Colonic mucosa (tissue), 4 donors: ENCODE measurements at regions not wholly inside any gene's neighbourhood (a gene's known extent, or its start where the extent isn't known, plus 50 kb on each side); places are given as distances from the start of the nearest gene placed in this dataset.

Experiments
- DNase-seq: peaks from one replicate; pipeline ENCODE4 v3.0.0-alpha.2; 2020
- H3K27ac ChIP-seq: fragments of 200-600 bp; one replicate; pipeline ENCODE4 v1.8.0; 2021
- H3K27me3 ChIP-seq: fragments of 200-600 bp; one replicate; pipeline ENCODE4 v1.8.0; 2021
- H3K36me3 ChIP-seq: fragments of 200-600 bp; one replicate; pipeline ENCODE4 v1.8.0; 2021
- H3K4me1 ChIP-seq: fragments of 200-600 bp; one replicate; pipeline ENCODE4 v1.8.0; 2021; ENCODE audit warnings: mild to moderate bottlenecking
- H3K4me3 ChIP-seq: fragments of 200-600 bp; one replicate; pipeline ENCODE4 v1.8.0; 2021
- H3K9ac ChIP-seq, 2 donors: one replicate each; pipeline ENCODE4 v1.7.0; 2013; ENCODE audit warnings: control low read depth in 2 of 2, low read depth in 2 of 2, low read length in 2 of 2
- H3K9me3 ChIP-seq: fragments of 200-600 bp; one replicate; pipeline ENCODE4 v1.8.0; 2021
- CTCF ChIP-seq: fragments of 200-600 bp; IDR thresholded peaks from one replicate; pipeline ENCODE4 v1.8.0; 2022; ENCODE audit warnings: antibody characterized with exemption, mild to moderate bottlenecking
- intact Hi-C: fragments of 100-400 bp; cut with DNase I; formaldehyde crosslinking; loops from one replicate; pipeline ENCODE4 v1.14.1; 2022
- donor health status: healthy.
- donor health status: DM: no; HTN: no; CAD: no.
- donor health status: DM: no; HTN: no; CAD: no.

- no peak for DNase-seq
- no peak overlapping the region for H3K27ac ChIP-seq
These were observed 97.4 kb upstream of the SSTR1 start for GRCh38 chr14:38110258-38110657.

DNA sequence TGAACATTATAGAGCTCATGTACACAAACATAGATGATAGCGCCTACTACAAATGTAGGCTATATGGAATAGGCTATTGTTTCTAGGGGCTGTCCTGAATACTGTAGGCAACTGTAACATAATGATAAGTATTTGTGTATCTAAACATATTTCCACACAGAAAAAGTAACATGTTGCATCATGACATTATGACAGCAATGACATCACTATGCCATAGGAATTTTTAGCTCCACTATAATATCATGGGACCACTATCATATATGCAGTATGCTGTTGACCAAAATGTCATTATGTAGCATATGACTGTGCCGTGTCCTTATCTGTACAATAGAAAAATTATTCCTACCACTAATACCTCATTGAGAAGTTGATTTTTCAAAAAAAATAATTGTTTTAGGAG is 96.7 kb upstream of the SSTR1 start:
- no peak overlapping the region for H3K27ac ChIP-seq
- no peaks in the 10 kb centered on the region for H3K4me1 ChIP-seq
- no peaks in the 10 kb centered on the region for H3K36me3 ChIP-seq
- intact Hi-C loops = no loop called here
- H3K4me3 ChIP-seq = no peak overlapping the region
- no peak for DNase-seq
- no peaks in the 10 kb centered on the region for H3K27me3 ChIP-seq
- no peaks in the 10 kb centered on the region for H3K9me3 ChIP-seq
- H3K9ac ChIP-seq = no peak overlapping the region
- TF ChIP-seq CTCF = no peak

More at GRCh38 chr14:38110258-38110657, 97.4 kb upstream of the SSTR1 start:
- H3K27me3 ChIP-seq = no peaks in the 10 kb centered on the region
- H3K9ac ChIP-seq = no peak overlapping the region
- no peaks in the 10 kb centered on the region for H3K36me3 ChIP-seq
- intact Hi-C loops = no loop called here
- no peak for TF ChIP-seq CTCF
- H3K4me1 ChIP-seq = no peaks in the 10 kb centered on the region
- H3K4me3 ChIP-seq = no peak overlapping the region
- H3K9me3 ChIP-seq = no peaks in the 10 kb centered on the region

DNA sequence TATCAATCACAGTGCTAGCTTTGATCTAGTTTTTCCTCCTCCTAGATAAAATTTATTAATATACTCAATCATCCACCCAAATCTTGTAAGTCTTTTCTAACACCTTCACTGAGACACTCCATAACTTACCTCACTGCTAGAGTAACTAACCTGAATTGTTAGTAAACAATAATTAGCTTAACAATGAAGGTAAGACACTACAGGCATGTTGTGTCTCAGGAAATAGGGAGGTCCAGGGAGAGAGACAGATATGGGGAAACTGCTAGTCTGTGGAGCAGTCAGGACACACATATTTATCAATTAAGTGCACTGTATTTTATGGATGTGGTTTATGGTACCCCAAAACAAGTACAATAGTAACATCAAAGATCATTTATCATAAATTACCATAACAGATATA is 94.2 kb upstream of the SSTR1 start:
- no peak overlapping the region for H3K4me3 ChIP-seq
- H3K27me3 ChIP-seq = no peaks in the 10 kb centered on the region
- no peaks in the 10 kb centered on the region for H3K9me3 ChIP-seq
- no peak for DNase-seq
- H3K27ac ChIP-seq = no peak overlapping the region
- no peak overlapping the region for H3K9ac ChIP-seq
- intact Hi-C loops = no loop called here
- no peak for TF ChIP-seq CTCF
- H3K36me3 ChIP-seq = no peaks in the 10 kb centered on the region
- H3K4me1 ChIP-seq = no peaks in the 10 kb centered on the region

DNA sequence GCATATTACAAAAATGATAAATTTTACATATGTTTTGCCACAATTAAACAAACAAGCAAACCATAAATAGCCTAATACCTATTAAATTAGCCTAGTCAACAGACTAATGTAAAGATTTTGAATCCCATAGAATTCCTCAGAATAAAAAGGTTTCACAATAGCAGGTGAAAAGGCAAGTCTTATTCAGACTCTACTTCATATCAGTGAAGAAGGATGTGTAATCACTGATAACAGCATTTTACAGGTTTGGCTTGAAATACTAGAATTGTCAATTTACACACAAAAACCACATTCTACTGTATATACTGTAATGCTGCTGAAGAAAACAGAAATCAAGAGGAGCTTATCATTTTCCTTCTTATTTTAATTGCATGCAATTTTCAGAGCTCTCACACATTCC is 90.8 kb upstream of the SSTR1 start:
- Histone ChIP-seq H3K4me1 (no peaks in the 10 kb centered on the region), H3K4me3 (no peak overlapping the region), H3K9me3 (no peaks in the 10 kb centered on the region), H3K36me3 (no peaks in the 10 kb centered on the region), H3K27ac (no peak overlapping the region), H3K27me3 (no peaks in the 10 kb centered on the region), H3K9ac (no peak overlapping the region)
- TF ChIP-seq CTCF = no peak
- DNase-seq = no peak
- intact Hi-C loops = no loop called here

DNA sequence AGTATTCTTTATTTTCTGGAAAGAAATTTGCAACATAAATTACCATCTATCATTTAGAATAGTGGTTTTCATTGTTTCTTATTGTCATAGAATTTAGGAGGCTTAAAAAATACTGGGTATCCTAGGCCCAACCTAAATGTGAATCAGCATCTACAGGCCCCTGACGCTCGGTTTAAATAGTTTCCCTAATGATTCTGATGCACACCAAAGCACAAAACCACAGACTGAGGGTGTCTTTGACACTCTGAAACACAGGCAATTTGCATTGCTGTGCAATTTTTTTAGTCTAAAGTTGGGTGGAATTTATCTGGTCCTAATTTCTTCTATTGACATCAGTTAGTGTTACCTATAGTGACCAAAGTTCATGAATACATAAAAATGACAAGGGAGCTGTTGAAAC is 87.6 kb upstream of the SSTR1 start:
- Histone ChIP-seq H3K4me3 (no peak overlapping the region), H3K9ac (no peak overlapping the region), H3K36me3 (no peaks in the 10 kb centered on the region), H3K27ac (no peak overlapping the region), H3K4me1 (no peaks in the 10 kb centered on the region), H3K9me3 (no peaks in the 10 kb centered on the region), H3K27me3 (no peaks in the 10 kb centered on the region)
- DNase-seq = no peak
- intact Hi-C loops = no loop called here
- no peak for TF ChIP-seq CTCF
